HS-27A (cell line): ENCODE measurements at regions not wholly inside any gene's neighbourhood (a gene's known extent, or its start where the extent isn't known, plus 50 kb on each side); places are given as distances from the start of the nearest gene placed in this dataset.

Source experiments
- DNase-seq: peaks from one replicate; pipeline ENCODE4 v3.0.0-alpha.2; 2012; ENCODE audit warnings: low read depth, missing footprints

GRCh38 chr6:20313051-20313450 lies 88.6 kb upstream of the E2F3 start:
- no peak for DNase-seq

DNA sequence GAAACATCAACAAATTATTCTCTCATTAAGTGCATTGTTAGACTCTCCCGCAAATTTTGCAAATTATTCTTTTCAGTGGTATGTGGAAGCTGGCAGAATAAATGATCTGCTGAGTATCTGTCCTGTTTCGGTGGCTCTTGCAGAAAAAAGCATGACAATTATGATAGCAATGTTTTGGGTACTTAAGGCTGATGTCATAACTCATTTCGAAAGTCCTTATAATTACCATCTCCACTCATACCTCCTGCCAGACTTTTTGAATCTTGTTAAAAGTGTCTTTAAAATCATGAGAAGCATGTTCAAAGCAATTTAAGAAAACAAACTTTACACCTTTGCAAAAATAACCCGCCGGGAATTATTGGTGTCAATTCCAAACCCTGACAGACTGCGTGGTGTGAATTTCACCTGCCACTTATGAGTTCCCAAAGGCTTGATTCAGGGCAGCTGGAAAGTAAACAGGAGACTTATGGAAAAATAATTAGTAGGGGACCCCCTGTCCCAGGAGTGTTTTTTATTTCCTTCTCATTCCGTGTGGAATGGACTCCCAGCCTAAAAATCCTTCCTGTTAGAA lies 87.6 kb upstream of the E2F3 start:
- no peak for DNase-seq

GRCh38 chr6:20314866-20315845 lies 86.5 kb upstream of the E2F3 start:
- DNase-seq = no peak

GRCh38 chr6:20317430-20317829 lies 84.2 kb upstream of the E2F3 start:
- no peak for DNase-seq

DNA sequence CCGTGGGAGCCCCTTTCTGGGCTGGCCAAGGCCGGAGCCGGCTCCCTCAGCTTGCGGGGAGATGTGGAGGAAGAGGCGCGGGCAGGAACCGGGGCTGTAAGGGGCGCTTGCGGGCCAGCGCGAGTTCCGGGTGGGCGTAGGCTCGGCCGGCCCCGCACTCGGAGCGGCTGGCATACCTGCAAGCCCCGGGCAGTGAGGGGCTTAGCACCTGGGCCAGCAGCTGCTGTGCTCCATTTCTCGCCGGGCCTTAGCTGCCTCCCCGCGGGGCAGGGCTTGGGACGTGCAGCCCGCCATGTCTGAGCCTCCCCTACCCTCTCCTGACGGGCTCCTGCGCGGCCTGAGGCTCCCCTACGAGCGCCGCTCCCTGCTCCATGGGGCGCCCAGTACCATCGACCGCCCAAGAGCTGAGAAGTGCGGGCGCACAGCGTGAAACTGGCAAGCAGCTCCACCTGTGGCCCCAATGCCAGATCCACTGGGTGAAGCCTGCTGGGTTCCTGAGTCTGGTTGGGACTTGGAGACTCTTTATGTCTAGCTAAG lies 82.8 kb upstream of the E2F3 start:
- no peak for DNase-seq

DNA sequence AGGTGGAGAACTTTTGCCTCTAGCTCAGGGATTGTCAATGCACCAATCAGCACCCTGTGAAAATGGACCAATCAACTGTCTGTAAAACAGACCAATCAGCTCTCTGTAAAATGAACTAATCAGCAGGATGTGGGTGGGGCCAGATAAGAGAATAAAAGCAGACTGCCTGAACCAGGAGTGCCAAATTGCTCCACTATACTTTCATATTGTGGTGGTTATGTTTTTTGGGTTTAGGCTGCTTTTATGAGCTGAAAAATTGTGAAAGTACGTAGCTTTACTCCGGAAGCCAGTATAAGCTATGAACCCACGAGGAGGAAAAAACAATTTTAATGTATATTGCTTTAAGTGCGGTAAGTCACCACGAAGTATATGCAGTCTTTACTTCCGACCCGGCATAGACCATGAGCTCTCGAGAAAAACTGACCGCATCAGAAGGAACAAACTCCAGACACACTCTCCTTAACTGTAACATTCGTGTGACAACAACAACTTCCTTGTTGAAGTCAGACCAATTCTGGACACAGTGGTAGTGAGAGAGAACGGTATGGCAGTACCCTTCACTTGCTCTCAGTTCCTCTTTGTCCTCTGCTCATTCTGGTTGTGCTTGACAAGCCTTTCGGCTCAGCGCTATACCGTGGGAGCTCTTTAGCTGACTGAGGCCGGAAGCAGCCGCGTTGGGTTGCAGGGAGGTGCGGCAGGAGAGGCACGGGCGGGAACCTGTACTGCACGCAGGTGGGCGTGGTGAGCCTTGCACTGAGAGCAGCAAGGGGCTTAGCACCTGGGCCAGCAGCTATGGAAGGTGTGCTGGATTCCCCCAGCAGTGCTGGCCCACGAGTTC lies 81.9 kb upstream of the E2F3 start:
- DNase-seq = no peak

GRCh38 chr6:20325641-20326421 lies 75.8 kb upstream of the E2F3 start:
- no peak for DNase-seq

- no peak for DNase-seq
Measured at GRCh38 chr6:20326422-20326728, 75.3 kb upstream of the E2F3 start.

- no peak for DNase-seq
Measured at GRCh38 chr6:20327141-20327540, 74.5 kb upstream of the E2F3 start.

DNA sequence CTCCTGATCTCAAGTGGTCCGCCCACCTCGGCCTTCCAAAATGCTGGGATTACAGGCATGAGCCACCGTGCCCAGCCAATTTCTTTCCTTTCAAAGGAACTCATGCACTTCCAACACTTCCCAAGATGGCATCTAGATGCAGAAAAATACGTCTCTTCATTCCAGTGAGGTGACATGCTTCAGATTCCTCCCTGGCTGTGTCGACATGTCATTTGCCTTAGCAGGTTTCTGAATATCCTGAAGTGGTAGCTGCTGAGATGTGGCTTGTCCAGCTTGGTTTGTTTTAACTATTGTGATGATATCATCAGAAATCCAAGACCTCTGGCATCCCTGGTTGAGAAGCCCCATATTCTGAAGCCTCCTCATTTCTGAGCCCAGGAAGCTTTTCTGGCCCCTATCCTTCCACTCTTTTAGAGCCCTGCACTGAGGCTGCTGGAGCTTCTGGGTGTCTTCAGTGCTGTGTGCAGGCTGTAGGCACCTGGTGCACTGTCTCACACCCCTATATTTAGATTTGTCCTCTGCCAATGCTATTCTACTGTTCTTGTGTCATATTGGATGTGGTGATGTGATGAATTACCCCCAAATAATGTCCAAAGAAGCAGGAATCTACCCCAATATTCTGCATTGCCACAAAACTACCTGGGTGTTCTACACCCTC lies 73.3 kb upstream of the E2F3 start:
- no peak for DNase-seq

DNA sequence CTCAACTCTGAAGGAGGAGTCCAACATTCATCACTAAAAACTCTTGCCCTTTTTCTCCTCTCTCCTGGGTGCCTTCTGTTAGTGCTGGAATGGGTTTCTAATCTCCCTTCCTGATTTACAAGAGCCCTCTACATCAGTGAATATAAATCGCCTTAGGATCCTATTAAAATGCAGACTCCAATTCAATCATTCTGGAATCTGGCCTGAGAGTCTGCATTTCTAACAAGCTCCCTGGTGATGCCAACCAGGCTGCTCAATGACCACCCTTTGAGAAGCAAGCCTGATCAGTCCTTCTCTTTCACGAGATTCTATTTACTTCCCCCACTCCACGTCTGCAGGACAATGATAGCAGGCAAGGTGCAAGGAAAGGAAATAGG lies 72.8 kb upstream of the E2F3 start:
- DNase-seq = no peak

- no peak for DNase-seq
Measured at GRCh38 chr6:20331042-20331441, 70.6 kb upstream of the E2F3 start.

- no peak for DNase-seq
Measured at GRCh38 chr6:20331625-20332024, 70.1 kb upstream of the E2F3 start.

DNA sequence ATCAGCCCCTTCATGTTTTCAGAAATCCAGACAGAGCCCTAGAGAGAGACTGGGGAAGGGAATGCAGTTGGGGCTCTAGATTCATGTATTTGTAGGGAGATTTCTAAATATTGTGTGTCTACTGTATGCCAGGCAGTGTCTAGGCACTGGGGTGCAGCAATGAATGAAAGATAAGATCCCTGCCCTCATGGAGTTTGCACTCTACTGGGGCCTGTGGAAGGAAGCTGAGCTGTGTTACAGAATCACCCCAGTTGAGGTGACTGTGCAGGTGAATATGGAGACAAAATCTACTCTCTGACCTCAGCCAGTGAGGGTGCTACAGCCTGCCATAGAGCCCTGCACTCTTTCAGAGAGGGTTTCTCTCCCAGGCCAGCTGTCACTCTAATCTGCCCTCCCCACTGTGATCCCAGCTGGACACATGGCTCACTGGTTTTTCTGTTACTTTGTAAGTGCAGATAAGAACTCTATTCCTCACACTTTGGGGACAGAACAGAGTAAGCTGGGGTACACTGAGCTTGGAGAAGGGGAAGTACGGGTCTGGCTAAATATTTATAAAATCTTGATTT lies 69.2 kb upstream of the E2F3 start:
- DNase-seq = no peak

DNA sequence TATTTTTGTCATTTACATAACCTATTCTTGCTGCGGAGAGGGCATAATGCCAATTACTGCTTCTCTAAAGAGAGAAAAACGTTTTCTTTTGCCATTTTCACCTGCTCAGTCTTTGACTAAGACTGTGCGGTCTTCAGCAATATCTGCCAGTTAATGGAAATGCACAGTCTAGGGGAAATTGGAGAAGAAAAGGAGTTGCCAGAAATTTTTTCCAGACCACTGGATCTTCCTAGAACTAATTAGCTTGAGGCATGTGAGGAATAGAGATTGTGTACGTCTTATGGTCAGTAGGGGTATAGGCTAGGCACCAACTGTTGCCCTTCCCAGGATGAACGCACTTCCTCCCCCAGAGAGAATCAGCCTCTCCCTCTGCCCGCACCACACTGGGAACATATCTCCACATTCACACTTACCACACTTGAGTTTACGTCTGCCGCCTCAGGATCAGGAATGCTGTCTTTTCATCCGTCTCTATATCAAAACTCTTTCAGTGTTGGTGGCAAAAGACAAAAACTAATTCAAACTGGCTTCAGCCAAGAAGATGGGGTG lies 67.9 kb upstream of the E2F3 start:
- DNase-seq = no peak

GRCh38 chr6:20334334-20334733 lies 67.3 kb upstream of the E2F3 start:
- no peak for DNase-seq

DNA sequence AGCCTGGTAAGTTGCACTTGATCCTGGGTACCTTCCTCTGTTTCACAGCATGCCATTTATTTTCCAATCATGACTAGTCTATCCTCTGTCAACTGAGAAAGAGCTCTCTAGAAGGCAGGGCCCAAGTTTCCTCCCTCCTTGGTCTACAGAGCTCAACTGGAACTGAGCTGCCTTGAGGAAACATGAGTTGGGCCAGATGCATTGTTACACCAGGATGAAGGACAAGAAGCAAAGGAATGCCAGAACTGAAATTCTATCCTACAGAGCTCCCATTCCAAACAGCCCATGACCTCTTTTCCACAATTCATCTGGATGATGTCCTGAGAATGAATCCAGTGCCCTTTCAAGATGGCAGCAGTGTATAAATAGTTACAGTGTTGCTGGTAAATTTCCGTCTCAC lies 66.7 kb upstream of the E2F3 start:
- DNase-seq = no peak

DNA sequence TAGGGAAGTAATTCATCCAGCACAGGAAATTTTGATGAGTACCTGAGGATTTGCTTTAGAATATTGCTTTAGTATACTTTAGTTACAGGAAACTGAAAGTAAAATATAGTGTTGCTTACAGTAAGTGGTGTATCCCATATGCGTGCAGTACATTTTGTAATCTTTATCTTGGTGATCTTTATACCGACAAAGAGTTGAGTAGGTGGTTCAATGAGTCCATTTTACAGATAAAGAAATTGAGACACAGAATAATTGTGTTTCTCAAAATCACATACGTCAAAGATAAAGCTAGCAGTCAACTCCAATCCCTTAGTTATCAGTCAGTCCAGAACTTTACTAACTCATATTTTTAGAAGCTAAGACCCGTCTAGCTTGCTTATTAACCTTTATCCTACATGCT lies 65.8 kb upstream of the E2F3 start:
- DNase-seq = no peak

DNA sequence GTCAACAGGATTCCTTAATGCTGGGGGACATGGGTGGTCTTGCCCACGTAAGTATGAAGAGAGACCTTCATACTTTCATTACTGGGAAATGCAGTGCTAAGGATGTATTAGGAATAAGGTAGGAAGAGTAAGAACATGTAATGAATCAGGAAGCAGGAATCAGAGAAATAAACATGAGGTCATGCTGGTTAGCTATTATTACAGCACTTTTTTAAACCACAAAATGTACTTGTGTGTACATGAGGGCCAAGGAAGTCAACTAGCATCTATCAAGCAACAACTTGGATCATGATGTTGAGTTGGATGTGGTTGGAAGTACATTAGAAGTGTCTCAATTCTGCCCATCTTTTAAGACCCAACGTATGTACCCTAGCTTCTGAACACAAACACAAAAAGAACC lies 63.5 kb upstream of the E2F3 start:
- no peak for DNase-seq

GRCh38 chr6:20340068-20340848 lies 61.4 kb upstream of the E2F3 start:
- no peak for DNase-seq
